ENCODE measurements at regions not wholly inside any gene's neighbourhood (a gene's known extent, or its start where the extent isn't known, plus 50 kb on each side); places are given as distances from the start of the nearest gene placed in this dataset.

DNA sequence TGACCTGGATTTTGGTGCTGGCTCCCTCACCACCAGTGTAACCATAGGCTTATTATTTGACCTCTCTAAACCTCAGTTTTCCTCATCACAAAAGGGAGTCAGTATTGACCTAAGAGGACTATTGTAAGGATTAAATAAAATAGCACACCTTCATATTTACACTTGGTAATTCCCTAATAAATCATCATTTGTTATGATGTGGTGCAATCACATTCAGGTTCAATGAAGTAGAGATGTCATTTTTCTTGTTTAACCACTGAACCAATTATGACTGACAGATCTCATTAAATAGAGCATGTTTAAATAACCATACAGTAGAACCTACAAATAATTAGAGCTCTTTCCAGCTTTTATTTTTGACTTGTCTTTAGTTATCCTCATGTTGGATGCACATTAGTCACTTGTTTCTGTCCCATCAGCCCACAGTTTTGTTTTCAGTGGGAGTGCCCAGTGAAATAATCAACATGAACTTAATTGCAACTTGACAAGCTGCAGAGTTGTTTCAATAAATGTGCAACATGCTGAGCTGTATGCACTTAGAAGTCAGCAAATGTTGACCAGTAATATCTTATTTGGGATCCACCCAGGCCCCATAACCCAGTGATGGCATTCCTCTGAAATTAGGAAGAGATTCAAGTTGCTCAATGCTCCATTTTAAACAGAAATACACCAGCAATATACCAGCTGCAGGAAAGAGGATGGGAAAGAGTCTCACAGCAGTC, 451.7 kb upstream of the MARCKS start:
- POLR2A ChIA-PET, result no interaction called here
- CTCF ChIA-PET, result no interaction called here
- Histone ChIP-seq H3K9ac (ENCODE audit: low read length) (no peak overlapping the region), H2AFZ (ENCODE audit: low read depth, low read length, poor library complexity, severe bottlenecking) (no peak overlapping the region), H3K79me2 (ENCODE audit: insufficient read depth, low read length) (no peaks in the 10 kb centered on the region), H3K27me3 (ENCODE audit: insufficient read depth, low read length) (no peaks in the 10 kb centered on the region), H3K9me2 (ENCODE audit: insufficient read depth) (no peaks in the 10 kb centered on the region), H3K36me3 (ENCODE audit: control insufficient read depth in 1 of 2, insufficient read depth in 2 of 2, low read length in 2 of 2) (no peaks in the 10 kb centered on the region), H3K4me1 (ENCODE audit: control insufficient read depth in 1 of 2, insufficient read depth in 2 of 2, low read length in 2 of 2) (peaks cover 0 to 3% of the 10 kb centered on the region in 2 experiments; a peak in 1 of 4 replicates), H3K27ac (ENCODE audit: low read depth, low read length) (no peak overlapping the region), H4K20me1 (ENCODE audit: insufficient read depth) (no peaks in the 10 kb centered on the region), H3K9me3 (ENCODE audit: control insufficient read depth in 1 of 2, insufficient read depth in 1 of 2, low read depth in 1 of 2, low read length in 2 of 2) (no peaks in the 10 kb centered on the region), H3K4me3 (replicated peaks in 1 of 2; ENCODE audit: low read depth in 1 of 2, low read length in 2 of 2) (no peak overlapping the region), H3K4me2 (ENCODE audit: low read length) (no peak overlapping the region)
- TF ChIP-seq SIN3A (IDR thresholded peaks at IDR 0.05; ENCODE audit: low read depth) (no peak), YY1 (IDR thresholded peaks at IDR 0.05; ENCODE audit: extremely low read depth, insufficient replicate concordance, low read depth, low read length) (no peak), JUND (IDR thresholded peaks at IDR 0.05) (no peak), EZH2 (IDR thresholded peaks at IDR 0.05) (no peak), EZH2phosphoT487 (IDR thresholded peaks at IDR 0.05; ENCODE audit: borderline replicate concordance) (no peak), POLR2A (IDR thresholded peaks at IDR 0.05; ENCODE audit: borderline replicate concordance, extremely low read depth, insufficient read depth, insufficient read length) (no peak), FOSL1 (IDR thresholded peaks at IDR 0.05; ENCODE audit: low read depth) (no peak), ZNF274 (IDR thresholded peaks at IDR 0.05; ENCODE audit: low read depth, low read length) (no peak), ZFX (IDR thresholded peaks at IDR 0.05) (no peak), TCF7L2 (IDR thresholded peaks at IDR 0.05; ENCODE audit: borderline replicate concordance, extremely low read depth, insufficient read depth, insufficient read length) (no peak), EGR1 (IDR thresholded peaks at IDR 0.05; ENCODE audit: low read depth) (no peak)
- TF ChIP-seq, protein P1, sequence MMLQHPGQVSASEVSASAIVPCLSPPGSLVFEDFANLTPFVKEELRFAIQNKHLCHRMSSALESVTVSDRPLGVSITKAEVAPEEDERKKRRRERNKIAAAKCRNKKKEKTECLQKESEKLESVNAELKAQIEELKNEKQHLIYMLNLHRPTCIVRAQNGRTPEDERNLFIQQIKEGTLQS (IDR thresholded peaks at IDR 0.05), result no peak
- TF ChIP-seq, protein P2, sequence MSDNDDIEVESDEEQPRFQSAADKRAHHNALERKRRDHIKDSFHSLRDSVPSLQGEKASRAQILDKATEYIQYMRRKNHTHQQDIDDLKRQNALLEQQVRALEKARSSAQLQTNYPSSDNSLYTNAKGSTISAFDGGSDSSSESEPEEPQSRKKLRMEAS (IDR thresholded peaks at IDR 0.05), result no peak
- TF ChIP-seq, protein P3, sequence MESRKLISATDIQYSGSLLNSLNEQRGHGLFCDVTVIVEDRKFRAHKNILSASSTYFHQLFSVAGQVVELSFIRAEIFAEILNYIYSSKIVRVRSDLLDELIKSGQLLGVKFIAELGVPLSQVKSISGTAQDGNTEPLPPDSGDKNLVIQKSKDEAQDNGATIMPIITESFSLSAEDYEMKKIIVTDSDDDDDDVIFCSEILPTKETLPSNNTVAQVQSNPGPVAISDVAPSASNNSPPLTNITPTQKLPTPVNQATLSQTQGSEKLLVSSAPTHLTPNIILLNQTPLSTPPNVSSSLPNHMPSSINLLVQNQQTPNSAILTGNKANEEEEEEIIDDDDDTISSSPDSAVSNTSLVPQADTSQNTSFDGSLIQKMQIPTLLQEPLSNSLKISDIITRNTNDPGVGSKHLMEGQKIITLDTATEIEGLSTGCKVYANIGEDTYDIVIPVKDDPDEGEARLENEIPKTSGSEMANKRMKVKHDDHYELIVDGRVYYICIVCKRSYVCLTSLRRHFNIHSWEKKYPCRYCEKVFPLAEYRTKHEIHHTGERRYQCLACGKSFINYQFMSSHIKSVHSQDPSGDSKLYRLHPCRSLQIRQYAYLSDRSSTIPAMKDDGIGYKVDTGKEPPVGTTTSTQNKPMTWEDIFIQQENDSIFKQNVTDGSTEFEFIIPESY (IDR thresholded peaks at IDR 0.05; ENCODE audit: extremely low read depth, insufficient replicate concordance, low read length), result no peak
- ATAC-seq, result no peak
- intact Hi-C loops (cut with micrococcal nuclease), result no loop called here
- no TSS peak for BruUV-seq (replicated peaks)
- RAD21 ChIA-PET (ENCODE audit: low non-redundant PET in 1 of 2, low total read pairs in 2 of 2, uncharacterized antibody in 2 of 2, unreplicated experiment in 2 of 2), result no interaction called here
- no peak for DNase-seq (ENCODE audit: low read depth, low spot score)
